ENCODE measurements at regions not wholly inside any gene's neighbourhood (a gene's known extent, or its start where the extent isn't known, plus 50 kb on each side); places are given as distances from the start of the nearest gene placed in this dataset.

DNA sequence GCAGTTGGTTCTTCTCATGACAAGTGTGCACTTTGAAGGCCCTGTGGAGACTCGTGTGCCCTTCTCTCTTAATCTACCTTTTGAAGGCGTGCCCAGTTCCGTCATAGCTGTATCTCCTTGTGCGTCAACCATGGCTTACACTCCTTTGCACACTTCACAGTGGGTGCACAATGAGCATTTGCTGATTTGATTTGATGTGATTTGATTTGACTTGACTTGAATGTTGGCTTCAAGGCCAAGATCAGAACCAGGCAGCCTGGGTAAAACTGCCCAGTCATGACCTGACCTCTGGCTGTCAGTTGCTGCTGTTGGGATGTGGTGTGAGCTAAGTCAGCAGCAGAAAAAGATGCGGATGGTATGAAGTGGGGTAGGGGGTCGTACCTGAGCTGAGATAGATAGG is 670.3 kb upstream of the HS6ST1 start:
- TF ChIP-seq POLR2A (IDR thresholded peaks at IDR 0.05) (no peak), CTCF (IDR thresholded peaks at IDR 0.05) (no peak)

Measured in Peyer's patch (tissue), 4 donors.